NCI-H2227 (cell line): ENCODE measurements at regions not wholly inside any gene's neighbourhood (a gene's known extent, or its start where the extent isn't known, plus 50 kb on each side); places are given as distances from the start of the nearest gene placed in this dataset.
A peak's percentile ranks its signal among the peaks of the same experiment; 100 is the strongest.
"Not testable (repeated sequence)": the region's sequence is repeated elsewhere in the genome, so short reads cannot be mapped to it uniquely, and the experiment has no call there.

Experiments used
- DNase-seq: peaks from one replicate; lab custom pipeline; 2025; ENCODE audit not compliant: unreplicated experiment; lab: John Stamatoyannopoulos, UW

- DNase-seq = no peak
These were observed 80.2 kb downstream of the SH2D1A start for GRCh38 chrX:124426288-124427169.

- no peak for DNase-seq
These were observed 86.8 kb downstream of the SH2D1A start for GRCh38 chrX:124433186-124433585.

GRCh38 chrX:124435616-124436015 is 89.3 kb downstream of the SH2D1A start:
- no peak for DNase-seq

GRCh38 chrX:124440695-124441094 is 94.3 kb downstream of the SH2D1A start:
- no peak for DNase-seq

- DNase-seq = no peak
These were observed 95.7 kb downstream of the SH2D1A start for GRCh38 chrX:124441971-124442590.

- no peak for DNase-seq
These were observed 109.6 kb downstream of the SH2D1A start for GRCh38 chrX:124455966-124456365.

GRCh38 chrX:124459851-124460250 is 113.5 kb downstream of the SH2D1A start:
- DNase-seq = not testable (repeated sequence)

- DNase-seq = no peak
These were observed 116.6 kb downstream of the SH2D1A start for GRCh38 chrX:124462931-124463330.

- no peak for DNase-seq
These were observed 120.8 kb downstream of the SH2D1A start for GRCh38 chrX:124467202-124467601.

GRCh38 chrX:124475358-124475757 is 129.0 kb downstream of the SH2D1A start:
- DNase-seq = no peak

GRCh38 chrX:124476562-124476961 is 130.2 kb downstream of the SH2D1A start:
- DNase-seq = no peak

- no peak for DNase-seq
These were observed 131.7 kb downstream of the SH2D1A start for GRCh38 chrX:124478046-124478445.

GRCh38 chrX:124488412-124489161 is 142.2 kb downstream of the SH2D1A start:
- no peak for DNase-seq

GRCh38 chrX:124493984-124494383 is 147.6 kb downstream of the SH2D1A start:
- DNase-seq = no peak

GRCh38 chrX:124497386-124497785 is 151.0 kb downstream of the SH2D1A start:
- DNase-seq = no peak

GRCh38 chrX:124501586-124501985 is 155.2 kb downstream of the SH2D1A start:
- peak; percentile 64 for DNase-seq

GRCh38 chrX:124502166-124502565 is 155.8 kb downstream of the SH2D1A start:
- DNase-seq = peak; percentile 17

- peak; percentile 17 for DNase-seq
These were observed 156.2 kb downstream of the SH2D1A start for GRCh38 chrX:124502599-124502998.

- DNase-seq = no peak
These were observed 158.0 kb downstream of the SH2D1A start for GRCh38 chrX:124504111-124504983.

GRCh38 chrX:124506066-124506465 is 159.7 kb downstream of the SH2D1A start:
- peak; percentile 75 for DNase-seq

- no peak for DNase-seq
These were observed 160.9 kb downstream of the SH2D1A start for GRCh38 chrX:124507246-124507645.
